SK-N-SH treated with all-trans-retinoic acid at 6 μM for 48 hours (cell line): ENCODE measurements at regions not wholly inside any gene's neighbourhood (a gene's known extent, or its start where the extent isn't known, plus 50 kb on each side); places are given as distances from the start of the nearest gene placed in this dataset.

Source experiments
- ATAC-seq: fragments of 200-7000 bp; cut with Tn5 transposase; 3 replicates; pipeline ENCODE4 v1.9.1; 2020; ENCODE audit warnings: mild to moderate bottlenecking, moderate library complexity
- ARNTL ChIP-seq: fragments of 450-650 bp; formaldehyde crosslinking; IDR thresholded peaks from 2 replicates; pipeline ENCODE4 v1.5.0; 2020; ENCODE audit warnings: low read depth, mild to moderate bottlenecking, moderate library complexity, borderline replicate concordance
- BACH2 ChIP-seq: fragments of 250-450 bp; sonication (Bioruptor Pico); IDR thresholded peaks from 2 replicates; pipeline ENCODE4 v1.9.0; 2021; ENCODE audit warnings: mild to moderate bottlenecking, borderline replicate concordance
- CREB5 ChIP-seq: fragments of 250-450 bp; sonication (Bioruptor Pico); IDR thresholded peaks from 2 replicates; pipeline ENCODE4 v1.5.1; 2020; ENCODE audit warnings: low read depth, mild to moderate bottlenecking, moderate library complexity
- CSRNP3 ChIP-seq: fragments of 250-450 bp; sonication (Bioruptor Pico); IDR thresholded peaks from 2 replicates; pipeline ENCODE4 v1.5.1; 2021; ENCODE audit warnings: mild to moderate bottlenecking, moderate library complexity
- ESRRG ChIP-seq: fragments of 250-450 bp; sonication (Bioruptor Pico); IDR thresholded peaks from 2 replicates; pipeline ENCODE4 v1.6.1; 2021; ENCODE audit warnings: mild to moderate bottlenecking
- GLIS3 ChIP-seq: fragments of 250-450 bp; sonication (Bioruptor Pico); IDR thresholded peaks from 2 replicates; pipeline ENCODE4 v1.5.0; 2020; ENCODE audit warnings: mild to moderate bottlenecking, moderate library complexity
- ISL1 ChIP-seq: fragments of 250-450 bp; sonication (Bioruptor Pico); IDR thresholded peaks from 2 replicates; pipeline ENCODE4 v2.1.2; 2022; ENCODE audit warnings: mild to moderate bottlenecking, moderate library complexity
- OSR1 ChIP-seq: fragments of 250-450 bp; sonication (Bioruptor Pico); IDR thresholded peaks from 2 replicates; pipeline ENCODE4 v1.8.0; 2022; ENCODE audit warnings: moderate library complexity, mild to moderate bottlenecking, inconsistent platforms
- PATZ1 ChIP-seq: fragments of 250-450 bp; sonication (Bioruptor Pico); IDR thresholded peaks from 2 replicates; pipeline ENCODE4 v1.8.0; 2020; ENCODE audit warnings: mild to moderate bottlenecking, moderate library complexity, borderline replicate concordance
- POU6F1 ChIP-seq: fragments of 250-450 bp; sonication (Bioruptor Pico); IDR thresholded peaks from 2 replicates; pipeline ENCODE4 v1.8.0; 2021; ENCODE audit warnings: low read depth, mild to moderate bottlenecking, moderate library complexity, borderline replicate concordance
- PPARA ChIP-seq: fragments of 250-450 bp; sonication (Bioruptor Pico); IDR thresholded peaks from 2 replicates; pipeline ENCODE4 v1.5.0; 2020; ENCODE audit warnings: mild to moderate bottlenecking, borderline replicate concordance
- SNAI2 ChIP-seq: fragments of 250-450 bp; sonication (Bioruptor Pico); IDR thresholded peaks from 2 replicates; pipeline ENCODE4 v1.5.0; 2020; ENCODE audit warnings: mild to moderate bottlenecking, moderate library complexity
- TCF4 ChIP-seq: fragments of 250-450 bp; sonication (Bioruptor Pico); IDR thresholded peaks from 2 replicates; pipeline ENCODE4 v1.8.0; 2021; ENCODE audit warnings: mild to moderate bottlenecking, moderate library complexity, borderline replicate concordance
- TOX ChIP-seq: fragments of 250-450 bp; sonication (Bioruptor Pico); IDR thresholded peaks from 2 replicates; pipeline ENCODE4 v1.8.0; 2021; ENCODE audit warnings: mild to moderate bottlenecking, moderate library complexity, borderline replicate concordance
- TSHZ2 ChIP-seq: fragments of 250-450 bp; sonication (Bioruptor Pico); IDR thresholded peaks from 2 replicates; pipeline ENCODE4 v1.5.0; 2020; ENCODE audit warnings: mild to moderate bottlenecking, moderate library complexity
- ZC3H10 ChIP-seq: fragments of 250-450 bp; sonication (Bioruptor Pico); IDR thresholded peaks from 2 replicates; pipeline ENCODE4 v1.5.1; 2021; ENCODE audit warnings: mild to moderate bottlenecking, moderate library complexity
- ZFP3 ChIP-seq: fragments of 250-450 bp; sonication (Bioruptor Pico); IDR thresholded peaks from 2 replicates; pipeline ENCODE4 v1.5.0; 2020; ENCODE audit warnings: mild to moderate bottlenecking, moderate library complexity
- ZFP30 ChIP-seq: fragments of 450-650 bp; formaldehyde crosslinking; IDR thresholded peaks from 2 replicates; pipeline ENCODE4 v1.5.0; 2022; ENCODE audit warnings: mild to moderate bottlenecking, moderate library complexity
- ZNF70 ChIP-seq: fragments of 450-650 bp; formaldehyde crosslinking; IDR thresholded peaks from 2 replicates; pipeline ENCODE4 v1.5.0; 2020; ENCODE audit warnings: mild to moderate bottlenecking, moderate library complexity
- ZNF8 ChIP-seq: fragments of 450-650 bp; formaldehyde crosslinking; IDR thresholded peaks from 2 replicates; pipeline ENCODE4 v1.5.0; 2020; ENCODE audit warnings: mild to moderate bottlenecking, moderate library complexity

GRCh38 chr1:162951553-162952315 lies 90.8 kb upstream of the CCDC190 start (continued):
- TF ChIP-seq CREB5: no peak
- no peak for TF ChIP-seq ZFP3 (CRISPR knock-in tag)
- TF ChIP-seq CSRNP3 (CRISPR knock-in tag): no peak
- no peak for TF ChIP-seq ZNF8 (CRISPR knock-in tag)
- TF ChIP-seq ZFP30 (CRISPR knock-in tag): no peak

DNA sequence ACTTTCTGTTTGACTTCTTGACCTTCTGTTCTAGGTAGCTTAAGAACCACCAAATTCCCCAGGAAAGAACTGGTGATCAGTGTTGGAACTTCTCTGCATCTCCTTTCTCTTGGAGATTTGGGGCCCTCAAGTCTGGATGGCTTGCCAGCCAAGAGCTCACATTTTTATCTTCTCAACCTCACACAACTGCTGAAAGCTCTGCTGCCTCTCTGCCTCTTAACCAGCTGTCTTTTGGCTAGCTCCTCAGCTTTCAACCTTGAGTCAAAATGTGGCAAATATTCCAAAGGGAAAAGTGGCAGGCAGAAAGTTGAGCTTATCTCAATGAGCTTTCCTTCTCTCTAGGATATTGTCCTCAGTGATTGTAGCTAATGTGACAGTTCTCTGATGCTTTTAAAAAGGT lies 89.2 kb upstream of the CCDC190 start:
- TF ChIP-seq ZC3H10 (CRISPR knock-in tag) (no peak), SNAI2 (CRISPR knock-in tag) (no peak), ISL1 (CRISPR knock-in tag) (no peak), ARNTL (CRISPR knock-in tag) (no peak), PATZ1 (CRISPR knock-in tag) (no peak), CSRNP3 (CRISPR knock-in tag) (no peak), OSR1 (CRISPR knock-in tag) (no peak), ESRRG (CRISPR knock-in tag) (no peak), ZFP30 (CRISPR knock-in tag) (no peak), ZNF70 (no peak), BACH2 (no peak), TSHZ2 (CRISPR knock-in tag) (no peak), TCF4 (no peak), ZFP3 (CRISPR knock-in tag) (no peak), ZNF8 (CRISPR knock-in tag) (no peak), POU6F1 (no peak), TOX (no peak), PPARA (CRISPR knock-in tag) (no peak), GLIS3 (CRISPR knock-in tag) (no peak), CREB5 (no peak)
- no peak for ATAC-seq
